Stomach (tissue), 4 donors: ENCODE measurements at regions not wholly inside any gene's neighbourhood (a gene's known extent, or its start where the extent isn't known, plus 50 kb on each side); places are given as distances from the start of the nearest gene placed in this dataset.

Experiments used
- CTCF ChIP-seq, 7 experiments: fragments of 450-650 bp in 4 of 7; fragments of 200-600 bp in 3 of 7; sonication (generic) in 3 of 7; IDR thresholded peaks; one replicate each; pipeline ENCODE4 v1.5.1; 2016 to 2019; ENCODE audit warnings: antibody characterized with exemption in 7 of 7, control low read depth in 2 of 7, mild to moderate bottlenecking in 1 of 7
- POLR2A ChIP-seq, 4 donors: fragments of 450-650 bp; IDR thresholded peaks; one replicate each; pipeline ENCODE4 v1.6.1; 2016; ENCODE audit warnings: antibody characterized with exemption in 4 of 4, control low read depth in 2 of 4, mild to moderate bottlenecking in 1 of 4, moderate library complexity in 1 of 4

- no peak for TF ChIP-seq CTCF (IDR thresholded peaks at IDR 0.05)
- no peak for TF ChIP-seq POLR2A (IDR thresholded peaks at IDR 0.05)
Measured at GRCh38 chr14:55752580-55753390, 172.8 kb downstream of the KTN1 start.
